ENCODE measurements at regions not wholly inside any gene's neighbourhood (a gene's known extent, or its start where the extent isn't known, plus 50 kb on each side); places are given as distances from the start of the nearest gene placed in this dataset.

GRCh38 chr19:28963486-28964250, 249.3 kb downstream of the UQCRFS1 start:
- CTCF ChIA-PET = no interaction called here
- Histone ChIP-seq H3K4me3 (ENCODE audit: low read depth, low read length, poor library complexity, severe bottlenecking) (no peak overlapping the region), H3K27me3 (replicated peaks; ENCODE audit: insufficient read depth, low read depth, low read length, poor library complexity) (no peaks in the 10 kb centered on the region), H3K27ac (ENCODE audit: low read depth, low read length, poor library complexity, severe bottlenecking) (no peak overlapping the region), H3K4me1 (ENCODE audit: insufficient read depth, low read length, poor library complexity, severe bottlenecking) (no peaks in the 10 kb centered on the region), H3K36me3 (ENCODE audit: insufficient read depth, low read length, poor library complexity, severe bottlenecking) (no peaks in the 10 kb centered on the region), H3K9me3 (ENCODE audit: low read depth, low read length, poor library complexity, severe bottlenecking) (peaks cover 8% of the 10 kb centered on the region)
- POLR2A ChIA-PET (ENCODE audit: low non-redundant PET) = no interaction called here
- no peak for TF ChIP-seq EZH2 (IDR thresholded peaks at IDR 0.05; ENCODE audit: borderline replicate concordance, low read depth, low read length, poor library complexity, severe bottlenecking)
- TF ChIP-seq CTCF (conservative IDR thresholded peaks at IDR 0.05; ENCODE audit: low read depth, low read length) = no peak
- no peak for DNase-seq (ENCODE audit: low spot score)
- BruUV-seq (replicated peaks) = no TSS peak
- intact Hi-C loops (cut with micrococcal nuclease; ENCODE audit: unreplicated experiment) = no loop called here

GRCh38 chr19:28961772-28962500, 251.0 kb downstream of the UQCRFS1 start:
- Histone ChIP-seq H3K27ac (ENCODE audit: low read depth, low read length, poor library complexity, severe bottlenecking) (no peak overlapping the region), H3K4me1 (ENCODE audit: insufficient read depth, low read length, poor library complexity, severe bottlenecking) (no peaks in the 10 kb centered on the region), H3K36me3 (ENCODE audit: insufficient read depth, low read length, poor library complexity, severe bottlenecking) (no peaks in the 10 kb centered on the region), H3K27me3 (replicated peaks; ENCODE audit: insufficient read depth, low read depth, low read length, poor library complexity) (no peaks in the 10 kb centered on the region), H3K4me3 (ENCODE audit: low read depth, low read length, poor library complexity, severe bottlenecking) (no peak overlapping the region), H3K9me3 (ENCODE audit: low read depth, low read length, poor library complexity, severe bottlenecking) (peaks cover 18% of the 10 kb centered on the region)
- no TSS peak for BruUV-seq (replicated peaks)
- DNase-seq (ENCODE audit: low spot score) = no peak
- intact Hi-C loops (cut with micrococcal nuclease; ENCODE audit: unreplicated experiment) = no loop called here
- TF ChIP-seq CTCF (conservative IDR thresholded peaks at IDR 0.05; ENCODE audit: low read depth, low read length) = no peak
- TF ChIP-seq EZH2 (IDR thresholded peaks at IDR 0.05; ENCODE audit: borderline replicate concordance, low read depth, low read length, poor library complexity, severe bottlenecking) = no peak
- POLR2A ChIA-PET (ENCODE audit: low non-redundant PET) = no interaction called here
- CTCF ChIA-PET = no interaction called here

GRCh38 chr19:28960986-28961705, 251.8 kb downstream of the UQCRFS1 start:
- Histone ChIP-seq H3K9me3 (ENCODE audit: low read depth, low read length, poor library complexity, severe bottlenecking) (peaks cover 22% of the 10 kb centered on the region), H3K36me3 (ENCODE audit: insufficient read depth, low read length, poor library complexity, severe bottlenecking) (no peaks in the 10 kb centered on the region), H3K27me3 (replicated peaks; ENCODE audit: insufficient read depth, low read depth, low read length, poor library complexity) (no peaks in the 10 kb centered on the region), H3K27ac (ENCODE audit: low read depth, low read length, poor library complexity, severe bottlenecking) (no peak overlapping the region), H3K4me1 (ENCODE audit: insufficient read depth, low read length, poor library complexity, severe bottlenecking) (no peaks in the 10 kb centered on the region), H3K4me3 (ENCODE audit: low read depth, low read length, poor library complexity, severe bottlenecking) (no peak overlapping the region)
- CTCF ChIA-PET = no interaction called here
- intact Hi-C loops (cut with micrococcal nuclease; ENCODE audit: unreplicated experiment) = no loop called here
- no peak for DNase-seq (ENCODE audit: low spot score)
- no TSS peak for BruUV-seq (replicated peaks)
- TF ChIP-seq EZH2 (IDR thresholded peaks at IDR 0.05; ENCODE audit: borderline replicate concordance, low read depth, low read length, poor library complexity, severe bottlenecking) = no peak
- no peak for TF ChIP-seq CTCF (conservative IDR thresholded peaks at IDR 0.05; ENCODE audit: low read depth, low read length)
- POLR2A ChIA-PET (ENCODE audit: low non-redundant PET) = no interaction called here
